HCT116 (cell line): ENCODE measurements at regions not wholly inside any gene's neighbourhood (a gene's known extent, or its start where the extent isn't known, plus 50 kb on each side); places are given as distances from the start of the nearest gene placed in this dataset.

ENCODE experiments used
- ATAC-seq: fragments of 200-7000 bp; cut with Tn5 transposase; 2 replicates; pipeline ENCODE4 v1.9.1; 2020; ENCODE audit warnings: mild to moderate bottlenecking, moderate library complexity
- BruUV-seq: library from RNA; stranded (reverse); fragments of 400-500 nt; replicated peaks from 2 replicates; lab custom pipeline; 2021; lab: Mats Ljungman, UMichigan
- CTCF ChIA-PET: fragments of 300-600 bp; sonication (Branson Sonifier 250); formaldehyde crosslinking; loops from one replicate; lab custom pipeline; 2021; ENCODE audit warnings: antibody characterized with exemption; lab: Charles Lee
- POLR2A ChIA-PET: fragments of 300-600, 350-600 bp; sonication (Branson Sonifier 250); formaldehyde crosslinking; loops from one replicate; lab custom pipeline; 2021; ENCODE audit warnings: antibody characterized with exemption; lab: Charles Lee
- RAD21 ChIA-PET, 2 experiments: fragments of 300-600 bp; sonication (Branson Sonifier 250); formaldehyde crosslinking; loops; one replicate each; lab custom pipeline; 2023; ENCODE audit warnings: low total read pairs in 2 of 2; ENCODE audit not compliant: uncharacterized antibody in 2 of 2, unreplicated experiment in 2 of 2, low non-redundant PET in 1 of 2; lab: Charles Lee
- DNase-seq: peaks from one replicate; pipeline ENCODE4 v3.0.0-alpha.2; 2010; ENCODE audit warnings: low read depth, low spot score
- H2AFZ ChIP-seq: fragments of 200-600 bp; shearing (Covaris generic), sonication (generic); 2 replicates; pipeline ENCODE4 v1.6.1; 2017; ENCODE audit warnings: low read depth, mixed run types, mixed read lengths, antibody characterized with exemption, low read length; ENCODE audit not compliant: poor library complexity, severe bottlenecking
- H3K27ac ChIP-seq: 2 replicates; pipeline ENCODE4 v1.5.1; 2012; ENCODE audit warnings: low read depth, low read length
- H3K27me3 ChIP-seq: fragments of 200-600 bp; sonication (generic); 2 replicates; pipeline ENCODE4 v1.6.1; 2016; ENCODE audit warnings: mixed run types, low read length, mixed read lengths; ENCODE audit not compliant: insufficient read depth
- H3K36me3 ChIP-seq, 2 experiments: fragments of 200-500 bp in 1 of 2; fragments of 200-600 bp in 1 of 2; sonication (Bioruptor generic) in 1 of 2; sonication (generic) in 1 of 2; 2 replicates each; pipeline versions ENCODE4 v1.5.1 to v1.6.1; 2014 to 2016; ENCODE audit warnings: low read length in 2 of 2, inconsistent platforms in 1 of 2, mixed read lengths in 1 of 2, mixed run types in 1 of 2; ENCODE audit not compliant: insufficient read depth in 2 of 2, control insufficient read depth in 1 of 2
- H3K4me1 ChIP-seq, 2 experiments: fragments of 200-600 bp in 1 of 2; sonication (generic) in 1 of 2; 2 replicates each; pipeline versions ENCODE4 v1.5.1 to v1.6.1; 2012 to 2017; ENCODE audit warnings: low read length in 2 of 2, inconsistent platforms in 1 of 2, mild to moderate bottlenecking in 1 of 2, mixed read lengths in 1 of 2, mixed run types in 1 of 2, moderate library complexity in 1 of 2; ENCODE audit not compliant: insufficient read depth in 2 of 2, control insufficient read depth in 1 of 2
- H3K4me2 ChIP-seq: fragments of 200-600 bp; sonication (generic); 2 replicates; pipeline ENCODE4 v1.6.1; 2017; ENCODE audit warnings: mixed run types, low read length, mixed read lengths
- H3K4me3 ChIP-seq, 2 experiments: fragments of 200-600 bp in 1 of 2; sonication (generic) in 1 of 2; replicated peaks in 1 of 2; 2 replicates each; pipeline ENCODE4 v1.5.1; 2011 to 2016; ENCODE audit warnings: low read length in 2 of 2, control low read depth in 1 of 2, low read depth in 1 of 2, mild to moderate bottlenecking in 1 of 2, mixed read lengths in 1 of 2, mixed run types in 1 of 2
- H3K79me2 ChIP-seq: fragments of 200-600 bp; sonication (generic); 2 replicates; pipeline ENCODE4 v1.6.1; 2017; ENCODE audit warnings: mild to moderate bottlenecking, mixed run types, low read length, moderate library complexity, mixed read lengths; ENCODE audit not compliant: insufficient read depth
- H3K9ac ChIP-seq: fragments of 200-600 bp; sonication (generic); 2 replicates; pipeline ENCODE4 v1.6.1; 2016; ENCODE audit warnings: low read length, mixed read lengths
- H3K9me2 ChIP-seq: fragments of 200-600 bp; sonication (generic), shearing (Covaris generic); 2 replicates; pipeline ENCODE4 v1.6.1; 2017; ENCODE audit warnings: mixed run types, mild to moderate bottlenecking, moderate library complexity; ENCODE audit not compliant: insufficient read depth
- H3K9me3 ChIP-seq, 2 experiments: fragments of 200-500 bp in 1 of 2; fragments of 200-600 bp in 1 of 2; sonication (Bioruptor generic) in 1 of 2; sonication (generic) in 1 of 2; 2 replicates each; pipeline ENCODE4 v1.6.1; 2014 to 2017; ENCODE audit warnings: low read length in 2 of 2, mixed read lengths in 2 of 2, inconsistent platforms in 1 of 2, low read depth in 1 of 2, mild to moderate bottlenecking in 1 of 2, mixed run types in 1 of 2, moderate library complexity in 1 of 2; ENCODE audit not compliant: control insufficient read depth in 1 of 2, insufficient read depth in 1 of 2
- H4K20me1 ChIP-seq: fragments of 200-600 bp; sonication (generic), shearing (Covaris generic); 2 replicates; pipeline ENCODE4 v1.6.1; 2017; ENCODE audit warnings: mixed run types, mild to moderate bottlenecking, moderate library complexity; ENCODE audit not compliant: insufficient read depth
- ATF3 ChIP-seq: IDR thresholded peaks from 2 replicates; pipeline ENCODE4 v1.6.1; 2012
- CBX3 ChIP-seq: IDR thresholded peaks from 2 replicates; pipeline ENCODE4 v1.6.1; 2012; ENCODE audit warnings: low read depth
- ELF1 ChIP-seq: IDR thresholded peaks from 2 replicates; pipeline ENCODE4 v1.6.1; 2012; ENCODE audit warnings: low read depth, borderline replicate concordance
- EZH2 ChIP-seq: fragments of 200-600 bp; sonication (generic); IDR thresholded peaks from 2 replicates; pipeline ENCODE4 v1.6.1; 2017; ENCODE audit warnings: antibody characterized with exemption, mixed run types
- EZH2phosphoT487 ChIP-seq: fragments of 200-600 bp; IDR thresholded peaks from 2 replicates; pipeline ENCODE4 v1.6.1; 2018; ENCODE audit warnings: antibody characterized with exemption, borderline replicate concordance
- FOSL1 ChIP-seq: IDR thresholded peaks from 2 replicates; pipeline ENCODE4 v1.6.1; 2012; ENCODE audit warnings: low read depth
- JUND ChIP-seq: IDR thresholded peaks from 2 replicates; pipeline ENCODE4 v1.6.1; 2012
- MAX ChIP-seq: IDR thresholded peaks from 2 replicates; pipeline ENCODE4 v1.6.1; 2012
- POLR2A ChIP-seq: IDR thresholded peaks from 2 replicates; pipeline ENCODE4 v1.7.0; 2011; ENCODE audit warnings: borderline replicate concordance; ENCODE audit not compliant: insufficient read depth, insufficient read length; ENCODE audit errors: extremely low read depth
- POLR2AphosphoS5 ChIP-seq: IDR thresholded peaks from 2 replicates; pipeline ENCODE4 v1.6.1; 2011; ENCODE audit warnings: mild to moderate bottlenecking, low read depth, low read length, moderate library complexity
- SP1 ChIP-seq: IDR thresholded peaks from 2 replicates; pipeline ENCODE4 v1.6.1; 2012; ENCODE audit warnings: low read depth
- TCF7L2 ChIP-seq: IDR thresholded peaks from 2 replicates; pipeline ENCODE4 v1.7.0; 2011; ENCODE audit warnings: borderline replicate concordance, inconsistent platforms; ENCODE audit not compliant: insufficient read depth, insufficient read length; ENCODE audit errors: extremely low read depth
- YY1 ChIP-seq: IDR thresholded peaks from 2 replicates; pipeline ENCODE4 v1.6.1; 2011; ENCODE audit warnings: low read length, low read depth, moderate library complexity, mild to moderate bottlenecking; ENCODE audit not compliant: insufficient replicate concordance; ENCODE audit errors: extremely low read depth
- ZBTB33 ChIP-seq: IDR thresholded peaks from 2 replicates; pipeline ENCODE4 v1.6.1; 2011; ENCODE audit warnings: mild to moderate bottlenecking, low read length, moderate library complexity; ENCODE audit not compliant: insufficient replicate concordance; ENCODE audit errors: extremely low read depth
- intact Hi-C: fragments of 100-400 bp; cut with micrococcal nuclease; formaldehyde crosslinking; loops from 2 replicates; pipeline ENCODE4 v1.10.0; 2022

GRCh38 chr10:4215963-4216575 is 431.1 kb upstream of the KLF6 start:
- Histone ChIP-seq H3K4me1 (no peaks in the 10 kb centered on the region), H3K36me3 (no peaks in the 10 kb centered on the region), H3K4me3 (no peak overlapping the region), H3K4me2 (no peak overlapping the region), H3K9me3 (no peaks in the 10 kb centered on the region), H4K20me1 (no peaks in the 10 kb centered on the region), H3K27me3 (no peaks in the 10 kb centered on the region), H3K79me2 (no peaks in the 10 kb centered on the region), H3K27ac (no peak overlapping the region), H2AFZ (no peak overlapping the region), H3K9ac (no peak overlapping the region), H3K9me2 (no peaks in the 10 kb centered on the region)
- BruUV-seq, result no TSS peak
- ChIA-PET RAD21 (no interaction called here), POLR2A (no interaction called here), CTCF (no interaction called here)
- ATAC-seq (no peak), DNase-seq (no peak)
- intact Hi-C loops, result no loop called here
- no peak for TF ChIP-seq ELF1
- no peak for TF ChIP-seq TCF7L2
- no peak for TF ChIP-seq CBX3
- no peak for TF ChIP-seq POLR2AphosphoS5
- no peak for TF ChIP-seq EZH2
- no peak for TF ChIP-seq JUND
- no peak for TF ChIP-seq ZBTB33
- no peak for TF ChIP-seq EZH2phosphoT487
- TF ChIP-seq FOSL1, result no peak
- no peak for TF ChIP-seq YY1
- TF ChIP-seq POLR2A, result no peak
- TF ChIP-seq ATF3, result no peak
- no peak for TF ChIP-seq SP1
- TF ChIP-seq MAX, result no peak
